Activated B cell treated with CpG ODN at 0.5 μM for 24 hours (primary cell): ENCODE measurements at regions not wholly inside any gene's neighbourhood (a gene's known extent, or its start where the extent isn't known, plus 50 kb on each side); places are given as distances from the start of the nearest gene placed in this dataset.

Experiments used
- ATAC-seq: fragments of 200-7000 bp; cut with Tn5 transposase; one replicate; pipeline ENCODE4 v1.10.0; 2021; ENCODE audit warnings: low read depth, mild to moderate bottlenecking, moderate library complexity
- CTCF ChIA-PET: fragments of 350-600 bp; sonication (Branson Sonifier 250); formaldehyde crosslinking; loops from one replicate; lab custom pipeline; 2021; ENCODE audit warnings: antibody characterized with exemption; lab: Charles Lee
- POLR2A ChIA-PET: fragments of 350-600 bp; sonication (Branson Sonifier 250); formaldehyde crosslinking; loops from one replicate; lab custom pipeline; 2021; ENCODE audit warnings: antibody characterized with exemption; lab: Charles Lee
- DNase-seq: peaks from one replicate; pipeline ENCODE4 v3.0.0; 2022
- H3K27ac Mint-ChIP-seq: one replicate; pipeline ENCODE4 v1.8.0; 2020; ENCODE audit warnings: mixed read lengths
- H3K27me3 Mint-ChIP-seq: one replicate; pipeline ENCODE4 v1.8.0; 2021; ENCODE audit warnings: mixed read lengths
- H3K36me3 Mint-ChIP-seq: one replicate; pipeline ENCODE4 v1.8.0; 2021; ENCODE audit warnings: low read depth, mixed read lengths
- H3K4me1 Mint-ChIP-seq: one replicate; pipeline ENCODE4 v1.8.0; 2021; ENCODE audit warnings: mixed read lengths
- H3K4me3 Mint-ChIP-seq: one replicate; pipeline ENCODE4 v1.8.0; 2020; ENCODE audit warnings: mild to moderate bottlenecking, mixed read lengths
- H3K9me3 Mint-ChIP-seq: one replicate; pipeline ENCODE4 v1.8.0; 2020; ENCODE audit warnings: mixed read lengths
- intact Hi-C: fragments of 100-400 bp; cut with micrococcal nuclease; formaldehyde crosslinking; loops from one replicate; pipeline ENCODE4 v1.15.1; 2024
- TF ChIP-seq, protein P1 (sequence below): fragments of 200-600 bp; IDR thresholded peaks from one replicate; pipeline ENCODE4 v1.8.0; 2022; ENCODE audit warnings: antibody characterized with exemption, mild to moderate bottlenecking

DNA sequence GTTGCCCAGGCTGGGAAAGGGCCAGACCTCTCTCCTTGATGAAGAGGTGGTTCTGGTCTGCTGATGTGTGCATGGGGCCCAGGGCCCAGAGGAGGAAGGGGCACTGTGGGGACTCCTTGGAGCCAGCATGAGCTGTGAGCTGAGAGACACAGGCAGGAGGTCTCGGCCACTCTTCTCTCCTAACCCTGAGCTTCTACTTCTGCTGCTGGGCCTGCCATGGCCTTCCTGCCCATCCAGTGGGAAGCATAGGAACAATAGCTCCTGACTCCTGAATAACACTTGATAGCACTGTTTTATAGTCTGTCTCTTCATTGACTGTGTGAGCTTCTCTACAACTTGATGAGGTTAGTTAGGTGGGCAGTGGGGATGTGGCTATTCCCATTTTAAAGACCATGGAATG is 181.1 kb downstream of the UTP18 start:
- POLR2A ChIA-PET, result no interaction called here
- ATAC-seq (no peak), DNase-seq (no peak)
- no peak overlapping the region for H3K4me3 Mint-ChIP-seq
- H3K4me1 Mint-ChIP-seq, result no peaks in the 10 kb centered on the region
- H3K27me3 Mint-ChIP-seq, result peaks cover 9% of the 10 kb centered on the region
- no peaks in the 10 kb centered on the region for H3K36me3 Mint-ChIP-seq
- intact Hi-C loops, result no loop called here
- TF ChIP-seq, protein P1, sequence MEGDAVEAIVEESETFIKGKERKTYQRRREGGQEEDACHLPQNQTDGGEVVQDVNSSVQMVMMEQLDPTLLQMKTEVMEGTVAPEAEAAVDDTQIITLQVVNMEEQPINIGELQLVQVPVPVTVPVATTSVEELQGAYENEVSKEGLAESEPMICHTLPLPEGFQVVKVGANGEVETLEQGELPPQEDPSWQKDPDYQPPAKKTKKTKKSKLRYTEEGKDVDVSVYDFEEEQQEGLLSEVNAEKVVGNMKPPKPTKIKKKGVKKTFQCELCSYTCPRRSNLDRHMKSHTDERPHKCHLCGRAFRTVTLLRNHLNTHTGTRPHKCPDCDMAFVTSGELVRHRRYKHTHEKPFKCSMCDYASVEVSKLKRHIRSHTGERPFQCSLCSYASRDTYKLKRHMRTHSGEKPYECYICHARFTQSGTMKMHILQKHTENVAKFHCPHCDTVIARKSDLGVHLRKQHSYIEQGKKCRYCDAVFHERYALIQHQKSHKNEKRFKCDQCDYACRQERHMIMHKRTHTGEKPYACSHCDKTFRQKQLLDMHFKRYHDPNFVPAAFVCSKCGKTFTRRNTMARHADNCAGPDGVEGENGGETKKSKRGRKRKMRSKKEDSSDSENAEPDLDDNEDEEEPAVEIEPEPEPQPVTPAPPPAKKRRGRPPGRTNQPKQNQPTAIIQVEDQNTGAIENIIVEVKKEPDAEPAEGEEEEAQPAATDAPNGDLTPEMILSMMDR, result no peak
- CTCF ChIA-PET, result no interaction called here
- H3K27ac Mint-ChIP-seq, result no peak overlapping the region
- H3K9me3 Mint-ChIP-seq, result no peaks in the 10 kb centered on the region

GRCh38 chr17:51442088-51442865 is 181.9 kb downstream of the UTP18 start:
- H3K27ac Mint-ChIP-seq, result no peak overlapping the region
- POLR2A ChIA-PET, result no interaction called here
- no peaks in the 10 kb centered on the region for H3K9me3 Mint-ChIP-seq
- no peaks in the 10 kb centered on the region for H3K4me1 Mint-ChIP-seq
- ATAC-seq (no peak), DNase-seq (no peak)
- CTCF ChIA-PET, result no interaction called here
- H3K27me3 Mint-ChIP-seq, result peaks cover 9% of the 10 kb centered on the region
- intact Hi-C loops, result no loop called here
- TF ChIP-seq, protein P1, result no peak
- no peak overlapping the region for H3K4me3 Mint-ChIP-seq
- H3K36me3 Mint-ChIP-seq, result no peaks in the 10 kb centered on the region

DNA sequence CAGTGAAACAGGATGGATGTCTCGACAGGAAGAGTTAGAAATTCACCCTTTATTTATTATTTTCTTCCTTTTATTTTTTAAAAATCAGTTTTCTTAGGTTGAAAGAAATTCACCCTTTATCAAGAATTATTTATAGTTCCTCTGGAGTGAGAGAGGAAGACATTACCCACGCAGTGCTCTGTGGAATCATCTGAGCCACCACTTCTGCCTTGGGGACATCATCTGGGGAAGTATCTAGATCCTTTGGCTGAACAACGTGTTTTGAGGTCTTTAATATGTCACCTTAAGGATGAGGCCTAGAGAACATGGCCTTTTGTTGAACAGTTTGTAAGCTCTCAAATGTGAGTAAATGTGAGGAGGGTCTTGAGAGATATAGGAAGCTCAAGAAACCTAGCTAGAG is 183.3 kb downstream of the UTP18 start:
- H3K27ac Mint-ChIP-seq, result no peak overlapping the region
- no peaks in the 10 kb centered on the region for H3K9me3 Mint-ChIP-seq
- ATAC-seq (no peak), DNase-seq (no peak)
- intact Hi-C loops, result no loop called here
- peaks cover 10% of the 10 kb centered on the region for H3K27me3 Mint-ChIP-seq
- TF ChIP-seq, protein P1, result no peak
- ChIA-PET CTCF (no interaction called here), POLR2A (no interaction called here)
- H3K4me1 Mint-ChIP-seq, result no peaks in the 10 kb centered on the region
- no peaks in the 10 kb centered on the region for H3K36me3 Mint-ChIP-seq
- H3K4me3 Mint-ChIP-seq, result no peak overlapping the region

- no peak for DNase-seq
- Mint-ChIP-seq H3K4me3 (no peak overlapping the region), H3K27me3 (peaks cover 10% of the 10 kb centered on the region), H3K27ac (no peak overlapping the region), H3K4me1 (no peaks in the 10 kb centered on the region), H3K9me3 (no peaks in the 10 kb centered on the region), H3K36me3 (no peaks in the 10 kb centered on the region)
- CTCF ChIA-PET, result no interaction called here
- TF ChIP-seq, protein P1, result no peak
- no peak for ATAC-seq
- POLR2A ChIA-PET, result no interaction called here
- intact Hi-C loops, result no loop called here
Observed at GRCh38 chr17:51445946-51446345, 185.6 kb downstream of the UTP18 start.

GRCh38 chr17:51454456-51454978 is 194.2 kb downstream of the UTP18 start:
- POLR2A ChIA-PET, result no interaction called here
- H3K27me3 Mint-ChIP-seq, result peaks cover 7% of the 10 kb centered on the region
- intact Hi-C loops, result no loop called here
- H3K4me1 Mint-ChIP-seq, result no peaks in the 10 kb centered on the region
- TF ChIP-seq, protein P1, result no peak
- H3K4me3 Mint-ChIP-seq, result no peak overlapping the region
- ATAC-seq (no peak), DNase-seq (no peak)
- peaks cover 2% of the 10 kb centered on the region for H3K9me3 Mint-ChIP-seq
- CTCF ChIA-PET, result no interaction called here
- no peak overlapping the region for H3K27ac Mint-ChIP-seq
- no peaks in the 10 kb centered on the region for H3K36me3 Mint-ChIP-seq
